ENCODE measurements at regions not wholly inside any gene's neighbourhood (a gene's known extent, or its start where the extent isn't known, plus 50 kb on each side); places are given as distances from the start of the nearest gene placed in this dataset.

DNA sequence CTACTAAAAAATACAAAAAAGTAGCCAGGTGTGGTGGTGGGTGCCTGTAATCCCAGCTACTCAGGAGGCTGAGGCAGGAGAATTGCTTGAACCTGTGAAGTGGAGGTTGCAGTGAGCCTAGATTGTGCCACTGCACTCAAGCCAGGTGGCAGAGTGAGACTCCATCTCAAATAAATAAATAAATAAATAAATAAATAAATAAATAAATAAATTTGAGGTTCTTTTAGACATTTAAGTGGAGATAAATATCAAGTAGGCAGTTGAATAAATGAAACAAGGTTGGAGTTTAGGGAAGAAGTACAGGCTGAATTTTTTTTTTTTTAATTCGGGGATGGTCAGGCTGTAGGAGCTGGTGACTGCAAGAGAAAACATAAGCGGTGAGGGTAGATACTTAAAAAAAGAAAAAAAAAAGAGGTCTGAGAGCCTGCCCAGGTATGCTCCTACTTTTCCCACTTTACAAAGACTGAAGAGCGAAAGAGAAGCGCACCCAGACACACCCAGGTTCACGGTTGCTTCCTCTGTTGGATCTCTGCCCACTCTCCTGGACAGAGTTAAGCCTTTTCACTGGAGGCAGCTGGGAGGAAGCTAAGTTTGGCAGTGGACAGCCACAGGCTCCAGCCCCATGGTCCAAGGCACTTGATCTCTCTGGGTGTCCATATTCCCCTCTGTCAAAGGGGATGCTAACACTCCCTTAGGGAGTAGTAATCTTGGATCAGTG, 100.9 kb upstream of the PRDM1 start:
- BruUV-seq (replicated peaks), result no TSS peak
- Histone ChIP-seq H3F3A (ENCODE audit: insufficient read depth, low read depth) (no peaks in the 10 kb centered on the region), H3K79me2 (ENCODE audit: low read depth) (no peaks in the 10 kb centered on the region), H4K20me1 (ENCODE audit: insufficient read depth) (no peaks in the 10 kb centered on the region), H2AFZ (no peak overlapping the region), H3K36me3 (ENCODE audit: low read depth) (no peaks in the 10 kb centered on the region), H3K4me3 (no peak overlapping the region), H3K27me3 (ENCODE audit: insufficient read depth, low read depth) (no peaks in the 10 kb centered on the region), H3K27ac (no peak overlapping the region), H3K9me3 (ENCODE audit: insufficient read depth, low read depth) (no peaks in the 10 kb centered on the region; the same call in 1 of the 2 replicates), H3K4me1 (replicated peaks; ENCODE audit: insufficient read depth) (no peaks in the 10 kb centered on the region), H3K4me2 (no peak overlapping the region), H3K9me2 (ENCODE audit: insufficient read depth) (no peaks in the 10 kb centered on the region)
- ChIA-PET POLR2A (ENCODE audit: unreplicated experiment) (interaction anchor here (0.6 kb wide), 1 partner anchor 374 kb away, joined by 8 read pairs; no protein-coding TSS in a partner anchor), CTCF (interaction anchor here (0.6 kb wide), 1 partner anchor 250 kb away, joined by 23 read pairs; no protein-coding TSS in a partner anchor)
- intact Hi-C loops (cut with micrococcal nuclease; ENCODE audit: unreplicated experiment), result no loop called here
- TF ChIP-seq CTCF (conservative IDR thresholded peaks at IDR 0.05), result no peak
- no peak for TF ChIP-seq EZH2 (IDR thresholded peaks at IDR 0.05; ENCODE audit: low read depth)
- DNase-seq, result peak in 1 of 2 experiments; percentile 10

GRCh38 chr6:105983763-105984162, 102.4 kb upstream of the PRDM1 start:
- Histone ChIP-seq H3K9me3 (ENCODE audit: insufficient read depth, low read depth) (no peaks in the 10 kb centered on the region; the same call in 1 of the 2 replicates), H3K4me1 (replicated peaks; ENCODE audit: insufficient read depth) (no peaks in the 10 kb centered on the region), H3K9me2 (ENCODE audit: insufficient read depth) (no peaks in the 10 kb centered on the region), H2AFZ (no peak overlapping the region), H4K20me1 (ENCODE audit: insufficient read depth) (no peaks in the 10 kb centered on the region), H3K27ac (no peak overlapping the region), H3K4me2 (no peak overlapping the region), H3K36me3 (ENCODE audit: low read depth) (no peaks in the 10 kb centered on the region), H3K27me3 (ENCODE audit: insufficient read depth, low read depth) (no peaks in the 10 kb centered on the region), H3F3A (ENCODE audit: insufficient read depth, low read depth) (no peaks in the 10 kb centered on the region), H3K4me3 (no peak overlapping the region), H3K79me2 (ENCODE audit: low read depth) (no peaks in the 10 kb centered on the region)
- no peak for TF ChIP-seq CTCF (conservative IDR thresholded peaks at IDR 0.05)
- no peak for TF ChIP-seq EZH2 (IDR thresholded peaks at IDR 0.05; ENCODE audit: low read depth)
- no peak for DNase-seq
- BruUV-seq (replicated peaks), result no TSS peak
- ChIA-PET CTCF (no interaction called here), POLR2A (ENCODE audit: unreplicated experiment) (no interaction called here)
- intact Hi-C loops (cut with micrococcal nuclease; ENCODE audit: unreplicated experiment), result no loop called here

DNA sequence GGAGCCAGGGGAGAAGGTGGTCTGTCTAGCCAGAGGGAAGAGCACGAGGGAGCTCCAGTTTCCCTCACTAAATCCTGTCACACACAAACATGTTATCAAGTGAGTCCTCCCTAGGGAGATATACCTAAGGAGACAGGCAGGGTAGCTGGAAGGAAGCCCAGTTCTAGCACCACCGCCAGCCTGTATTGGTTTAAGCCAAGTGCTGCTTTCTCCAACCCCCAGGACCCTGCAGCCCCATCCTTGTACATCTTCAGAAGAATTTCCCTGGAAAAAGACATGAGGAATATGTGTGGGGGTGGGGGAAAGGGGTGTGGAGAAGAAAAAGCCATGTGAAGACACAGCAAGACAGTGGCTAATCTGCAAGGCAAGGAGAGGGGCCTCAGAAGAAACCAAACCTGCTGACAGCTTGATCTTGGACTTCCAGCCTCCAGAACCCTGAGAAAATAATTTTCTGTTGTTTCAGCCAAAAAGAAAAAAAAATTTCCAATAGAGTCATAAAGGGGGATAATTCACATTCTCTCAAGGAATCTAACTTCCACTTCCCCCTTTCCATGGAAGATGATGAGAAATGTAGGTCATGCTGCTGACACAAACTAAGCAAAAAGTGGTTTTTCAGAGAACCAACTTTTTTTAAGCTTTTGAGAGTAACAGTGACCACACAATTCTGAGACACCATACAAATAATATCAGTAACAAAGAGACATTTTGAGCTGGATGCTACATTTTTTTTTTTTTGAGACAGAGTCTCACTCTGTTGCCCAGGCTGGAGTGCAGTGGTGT, 103.2 kb upstream of the PRDM1 start:
- Histone ChIP-seq H3K4me2 (no peak overlapping the region), H4K20me1 (ENCODE audit: insufficient read depth) (no peaks in the 10 kb centered on the region), H3K4me1 (replicated peaks; ENCODE audit: insufficient read depth) (no peaks in the 10 kb centered on the region), H3K27me3 (ENCODE audit: insufficient read depth, low read depth) (no peaks in the 10 kb centered on the region), H3F3A (ENCODE audit: insufficient read depth, low read depth) (no peaks in the 10 kb centered on the region), H3K9me3 (ENCODE audit: insufficient read depth, low read depth) (no peaks in the 10 kb centered on the region; the same call in 1 of the 2 replicates), H3K27ac (no peak overlapping the region), H3K36me3 (ENCODE audit: low read depth) (no peaks in the 10 kb centered on the region), H3K9me2 (ENCODE audit: insufficient read depth) (no peaks in the 10 kb centered on the region), H3K79me2 (ENCODE audit: low read depth) (no peaks in the 10 kb centered on the region), H3K4me3 (no peak overlapping the region), H2AFZ (no peak overlapping the region)
- no peak for DNase-seq
- POLR2A ChIA-PET (ENCODE audit: unreplicated experiment), result no interaction called here
- BruUV-seq (replicated peaks), result no TSS peak
- no peak for TF ChIP-seq EZH2 (IDR thresholded peaks at IDR 0.05; ENCODE audit: low read depth)
- no peak for TF ChIP-seq CTCF (conservative IDR thresholded peaks at IDR 0.05)
- CTCF ChIA-PET, result no interaction called here
- intact Hi-C loops (cut with micrococcal nuclease; ENCODE audit: unreplicated experiment), result no loop called here

All from PC-9 (cell line).